Panc1 (cell line): ENCODE measurements at regions not wholly inside any gene's neighbourhood (a gene's known extent, or its start where the extent isn't known, plus 50 kb on each side); places are given as distances from the start of the nearest gene placed in this dataset.

Experiments
- ATAC-seq: fragments of 200-7000 bp; cut with Tn5 transposase; 2 replicates; pipeline ENCODE4 v1.9.1; 2020; ENCODE audit warnings: mild to moderate bottlenecking, moderate library complexity
- BruUV-seq: library from RNA; stranded (reverse); fragments of 400-500 nt; replicated peaks from 2 replicates; lab custom pipeline; 2021; lab: Mats Ljungman, UMichigan
- CTCF ChIA-PET: fragments of 300-600 bp; sonication (Branson Sonifier 250); formaldehyde crosslinking; loops from one replicate; lab custom pipeline; 2022; ENCODE audit warnings: antibody characterized with exemption; lab: Charles Lee
- POLR2A ChIA-PET: fragments of 300-600 bp; sonication (Branson Sonifier 250); formaldehyde crosslinking; loops from one replicate; lab custom pipeline; 2022; ENCODE audit warnings: antibody characterized with exemption; lab: Charles Lee
- DNase-seq: peaks from one replicate; pipeline ENCODE4 v3.0.0-alpha.2; 2010; ENCODE audit warnings: low read depth, low spot score
- H3K27ac ChIP-seq: 2 replicates; pipeline ENCODE4 v1.5.1; 2011; ENCODE audit warnings: mild to moderate bottlenecking, low read length, inconsistent platforms
- H3K27me3 ChIP-seq: fragments of 200-500 bp; sonication (Bioruptor generic); 2 replicates; pipeline ENCODE4 v1.6.0; 2014; ENCODE audit warnings: low read length, inconsistent platforms; ENCODE audit not compliant: control insufficient read depth, insufficient read depth
- H3K36me3 ChIP-seq: fragments of 200-500 bp; sonication (Bioruptor generic); 2 replicates; pipeline ENCODE4 v1.5.1; 2014; ENCODE audit warnings: inconsistent platforms, mild to moderate bottlenecking, low read length, moderate library complexity; ENCODE audit not compliant: control insufficient read depth, insufficient read depth
- H3K4me1 ChIP-seq: 2 replicates; pipeline ENCODE4 v1.5.1; 2011; ENCODE audit warnings: inconsistent platforms, mild to moderate bottlenecking, low read length, moderate library complexity; ENCODE audit not compliant: control insufficient read depth, insufficient read depth
- H3K4me3 ChIP-seq, 2 experiments: 2 replicates each; pipeline ENCODE4 v1.5.1; 2011 to 2012; ENCODE audit warnings: low read depth in 2 of 2, low read length in 2 of 2, mild to moderate bottlenecking in 2 of 2, inconsistent platforms in 1 of 2, moderate library complexity in 1 of 2
- H3K9me3 ChIP-seq: fragments of 200-500 bp; sonication (Bioruptor generic); 2 replicates; pipeline ENCODE4 v1.5.1; 2014; ENCODE audit warnings: low read depth, mild to moderate bottlenecking, inconsistent platforms, low read length, moderate library complexity; ENCODE audit not compliant: control insufficient read depth, insufficient read depth
- CTCF ChIP-seq: fragments of 450-650 bp; IDR thresholded peaks from 2 replicates; pipeline ENCODE4 v1.5.1; 2017; ENCODE audit warnings: mild to moderate bottlenecking
- POLR2AphosphoS5 ChIP-seq: IDR thresholded peaks from 2 replicates; pipeline ENCODE4 v1.6.1; 2012; ENCODE audit warnings: mild to moderate bottlenecking, low read depth, low read length, moderate library complexity
- REST ChIP-seq, 2 experiments: IDR thresholded peaks; 2 replicates each; pipeline ENCODE4 v1.6.1; 2011 to 2012; ENCODE audit warnings: low read depth in 2 of 2, control low read depth in 1 of 2, low read length in 1 of 2, mild to moderate bottlenecking in 1 of 2, moderate library complexity in 1 of 2; ENCODE audit not compliant: insufficient read depth in 1 of 2
- SIN3A ChIP-seq: IDR thresholded peaks from 2 replicates; pipeline ENCODE4 v1.6.1; 2012; ENCODE audit warnings: low read depth, mild to moderate bottlenecking, low read length, moderate library complexity, borderline replicate concordance; ENCODE audit not compliant: insufficient read depth
- TCF7L2 ChIP-seq: IDR thresholded peaks from 2 replicates; pipeline ENCODE4 v1.6.1; 2011; ENCODE audit warnings: mild to moderate bottlenecking, low read depth, low read length, inconsistent platforms
- in situ Hi-C: cut with HindIII; loops from 2 replicates; pipeline ENCODE4 v1.10.0; 2016; ENCODE audit warnings: low sequenced_read_pairs, low pct_unique_long_range_greater_than_20kb
- intact Hi-C: fragments of 100-400 bp; cut with micrococcal nuclease; formaldehyde crosslinking; loops from one replicate; pipeline ENCODE4 v1.10.0; 2022; ENCODE audit not compliant: unreplicated experiment

- POLR2A ChIA-PET: no interaction called here
- Histone ChIP-seq H3K4me3 (no peak overlapping the region), H3K36me3 (no peaks in the 10 kb centered on the region), H3K27ac (no peak overlapping the region), H3K4me1 (peaks cover 14% of the 10 kb centered on the region; the same call in 1 of the 2 replicates), H3K27me3 (no peaks in the 10 kb centered on the region), H3K9me3 (no peaks in the 10 kb centered on the region)
- peak; percentile 64 for ATAC-seq
- TF ChIP-seq TCF7L2 (no peak), CTCF (no peak), SIN3A (no peak), REST (IDR thresholded peaks at IDR 0.05; ENCODE audit: insufficient read depth in 1 of 2, low read depth in 2 of 2, low read length in 1 of 2) (no peak), POLR2AphosphoS5 (no peak)
- in situ Hi-C loops: no loop called here
- intact Hi-C loops: no loop called here
- no peak for DNase-seq
- BruUV-seq: no TSS peak
- CTCF ChIA-PET: no interaction called here
Measured at GRCh38 chr6:138577151-138577915, 78.0 kb upstream of the NHSL1 start.

GRCh38 chr6:138580040-138580439 is 80.7 kb upstream of the NHSL1 start:
- no peaks in the 10 kb centered on the region for H3K9me3 ChIP-seq
- BruUV-seq: no TSS peak
- ChIA-PET CTCF (no interaction called here), POLR2A (no interaction called here)
- H3K36me3 ChIP-seq: no peaks in the 10 kb centered on the region
- no peak for ATAC-seq
- no peak for DNase-seq
- intact Hi-C loops (no loop called here), in situ Hi-C loops (no loop called here)
- H3K4me1 ChIP-seq: 0 out of 2 replicates have a peak, but pooled peaks cover 5% of the 10 kb centered on the region
- TF ChIP-seq REST (IDR thresholded peaks at IDR 0.05; ENCODE audit: insufficient read depth in 1 of 2, low read depth in 2 of 2, low read length in 1 of 2): no peak
- no peak for TF ChIP-seq TCF7L2
- no peak for TF ChIP-seq SIN3A
- TF ChIP-seq POLR2AphosphoS5: no peak
- TF ChIP-seq CTCF: no peak
- no peaks in the 10 kb centered on the region for H3K27me3 ChIP-seq
- no peak overlapping the region for H3K4me3 ChIP-seq
- no peak overlapping the region for H3K27ac ChIP-seq
